PC-9 (cell line): ENCODE measurements at regions not wholly inside any gene's neighbourhood (a gene's known extent, or its start where the extent isn't known, plus 50 kb on each side); places are given as distances from the start of the nearest gene placed in this dataset.

Experiments
- CTCF ChIP-seq: fragments of 200-600 bp; sonication (generic); conservative IDR thresholded peaks from 2 replicates; pipeline ENCODE4 v1.6.1; 2017; ENCODE audit warnings: mixed run types, antibody characterized with exemption, mild to moderate bottlenecking, moderate library complexity
- EZH2 ChIP-seq: fragments of 200-600 bp; sonication (generic); IDR thresholded peaks from 2 replicates; pipeline ENCODE4 v1.8.0; 2017; ENCODE audit warnings: antibody characterized with exemption, low read depth

- TF ChIP-seq CTCF (no peak), EZH2 (no peak)
Observed at GRCh38 chr5:25707093-25707492, 1062.3 kb upstream of the CDH10 start.
